ENCODE measurements at regions not wholly inside any gene's neighbourhood (a gene's known extent, or its start where the extent isn't known, plus 50 kb on each side); places are given as distances from the start of the nearest gene placed in this dataset.

DNA sequence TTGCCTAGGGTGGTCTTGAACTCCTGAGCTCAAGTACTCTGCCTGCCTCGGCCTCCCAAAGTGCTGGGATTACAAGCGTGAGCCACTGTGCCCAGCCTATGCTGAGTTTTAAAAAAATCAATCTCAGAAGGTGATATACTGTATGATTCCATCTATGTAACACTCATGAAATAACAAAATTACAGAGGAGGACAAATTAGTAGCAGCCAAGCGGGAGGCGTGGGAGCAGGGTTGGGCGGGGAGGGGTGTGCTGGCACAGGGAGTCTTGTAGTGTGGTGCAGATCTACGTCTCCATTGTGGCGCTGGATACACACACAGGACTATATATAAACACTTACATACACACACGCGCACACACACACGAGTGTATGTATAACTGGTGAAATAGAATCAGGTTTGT, 80.6 kb upstream of the LINGO1 start:
- no peak for TF ChIP-seq POLR2A (IDR thresholded peaks at IDR 0.05)
- TF ChIP-seq, protein P1, sequence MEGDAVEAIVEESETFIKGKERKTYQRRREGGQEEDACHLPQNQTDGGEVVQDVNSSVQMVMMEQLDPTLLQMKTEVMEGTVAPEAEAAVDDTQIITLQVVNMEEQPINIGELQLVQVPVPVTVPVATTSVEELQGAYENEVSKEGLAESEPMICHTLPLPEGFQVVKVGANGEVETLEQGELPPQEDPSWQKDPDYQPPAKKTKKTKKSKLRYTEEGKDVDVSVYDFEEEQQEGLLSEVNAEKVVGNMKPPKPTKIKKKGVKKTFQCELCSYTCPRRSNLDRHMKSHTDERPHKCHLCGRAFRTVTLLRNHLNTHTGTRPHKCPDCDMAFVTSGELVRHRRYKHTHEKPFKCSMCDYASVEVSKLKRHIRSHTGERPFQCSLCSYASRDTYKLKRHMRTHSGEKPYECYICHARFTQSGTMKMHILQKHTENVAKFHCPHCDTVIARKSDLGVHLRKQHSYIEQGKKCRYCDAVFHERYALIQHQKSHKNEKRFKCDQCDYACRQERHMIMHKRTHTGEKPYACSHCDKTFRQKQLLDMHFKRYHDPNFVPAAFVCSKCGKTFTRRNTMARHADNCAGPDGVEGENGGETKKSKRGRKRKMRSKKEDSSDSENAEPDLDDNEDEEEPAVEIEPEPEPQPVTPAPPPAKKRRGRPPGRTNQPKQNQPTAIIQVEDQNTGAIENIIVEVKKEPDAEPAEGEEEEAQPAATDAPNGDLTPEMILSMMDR (IDR thresholded peaks at IDR 0.05) = no peak
- TF ChIP-seq EP300 (IDR thresholded peaks at IDR 0.05) = no peak

Measured in tibial nerve (tissue), 4 donors.